Suprapubic skin (tissue), 4 donors: ENCODE measurements at regions not wholly inside any gene's neighbourhood (a gene's known extent, or its start where the extent isn't known, plus 50 kb on each side); places are given as distances from the start of the nearest gene placed in this dataset.

ENCODE experiments used
- POLR2A ChIP-seq, 2 donors: fragments of 450-650 bp; IDR thresholded peaks; one replicate each; pipeline ENCODE4 v1.6.1; 2017; ENCODE audit warnings: antibody characterized with exemption in 2 of 2, mild to moderate bottlenecking in 2 of 2, moderate library complexity in 2 of 2
- POLR2AphosphoS5 ChIP-seq, 3 donors: sonication (generic); formaldehyde crosslinking; IDR thresholded peaks; one replicate each; pipeline ENCODE4 v1.6.1; 2017; ENCODE audit warnings: antibody characterized with exemption in 3 of 3
- TF ChIP-seq, protein P1 (sequence below), 2 donors: fragments of 200-600 bp in 1 of 2; fragments of 450-650 bp in 1 of 2; sonication (generic) in 1 of 2; IDR thresholded peaks; one replicate each; pipeline ENCODE4 v1.5.1; 2016 to 2019; ENCODE audit warnings: antibody characterized with exemption in 2 of 2, mild to moderate bottlenecking in 1 of 2, moderate library complexity in 1 of 2

DNA sequence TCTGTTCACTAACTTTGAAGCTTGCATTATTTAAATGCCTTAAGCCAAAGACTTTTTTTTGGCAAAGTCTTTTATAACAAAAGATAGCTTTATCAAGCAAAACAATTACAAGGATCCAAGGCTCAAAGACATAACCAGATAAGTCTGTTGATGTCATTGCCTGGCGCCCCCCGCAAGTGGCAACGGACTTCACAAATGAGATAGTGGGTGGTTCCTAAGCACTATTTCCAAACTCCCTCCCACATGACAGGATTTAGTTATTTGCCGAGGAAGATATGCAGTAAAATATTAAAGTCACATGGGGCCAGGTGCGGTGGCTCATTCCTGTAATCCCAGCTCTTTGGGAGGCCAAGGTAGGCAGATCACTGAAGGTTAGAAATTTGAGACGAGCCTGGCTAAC is 194.2 kb upstream of the DDI1 start:
- TF ChIP-seq, protein P1, sequence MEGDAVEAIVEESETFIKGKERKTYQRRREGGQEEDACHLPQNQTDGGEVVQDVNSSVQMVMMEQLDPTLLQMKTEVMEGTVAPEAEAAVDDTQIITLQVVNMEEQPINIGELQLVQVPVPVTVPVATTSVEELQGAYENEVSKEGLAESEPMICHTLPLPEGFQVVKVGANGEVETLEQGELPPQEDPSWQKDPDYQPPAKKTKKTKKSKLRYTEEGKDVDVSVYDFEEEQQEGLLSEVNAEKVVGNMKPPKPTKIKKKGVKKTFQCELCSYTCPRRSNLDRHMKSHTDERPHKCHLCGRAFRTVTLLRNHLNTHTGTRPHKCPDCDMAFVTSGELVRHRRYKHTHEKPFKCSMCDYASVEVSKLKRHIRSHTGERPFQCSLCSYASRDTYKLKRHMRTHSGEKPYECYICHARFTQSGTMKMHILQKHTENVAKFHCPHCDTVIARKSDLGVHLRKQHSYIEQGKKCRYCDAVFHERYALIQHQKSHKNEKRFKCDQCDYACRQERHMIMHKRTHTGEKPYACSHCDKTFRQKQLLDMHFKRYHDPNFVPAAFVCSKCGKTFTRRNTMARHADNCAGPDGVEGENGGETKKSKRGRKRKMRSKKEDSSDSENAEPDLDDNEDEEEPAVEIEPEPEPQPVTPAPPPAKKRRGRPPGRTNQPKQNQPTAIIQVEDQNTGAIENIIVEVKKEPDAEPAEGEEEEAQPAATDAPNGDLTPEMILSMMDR (IDR thresholded peaks at IDR 0.05): no peak
- no peak for TF ChIP-seq POLR2A (IDR thresholded peaks at IDR 0.05)
- TF ChIP-seq POLR2AphosphoS5 (IDR thresholded peaks at IDR 0.05): no peak
